Lung (tissue), 11 donors: ENCODE measurements at regions not wholly inside any gene's neighbourhood (a gene's known extent, or its start where the extent isn't known, plus 50 kb on each side); places are given as distances from the start of the nearest gene placed in this dataset.

Experiments used
- ATAC-seq: fragments of 200-7000 bp; cut with Tn5 transposase; one replicate; pipeline ENCODE4 v1.9.1; 2020; ENCODE audit warnings: moderate number of reproducible peaks; ENCODE audit not compliant: insufficient read depth, low FRiP score
- DNase-seq, 3 donors: peaks; one replicate each; pipeline ENCODE4 v3.0.0-alpha.2; 2013 to 2017
- H3K27ac ChIP-seq, 2 donors: one replicate each; pipeline ENCODE4 v1.5.1; 2013; ENCODE audit warnings: mild to moderate bottlenecking in 2 of 2, moderate library complexity in 2 of 2, control low read depth in 1 of 2, inconsistent platforms in 1 of 2, low read depth in 1 of 2, low read length in 1 of 2
- H3K27me3 ChIP-seq, 3 donors: one replicate each; pipeline ENCODE4 v1.5.1; 2013; ENCODE audit warnings: low read length in 2 of 3; ENCODE audit not compliant: control insufficient read depth in 3 of 3, insufficient read depth in 3 of 3
- H3K36me3 ChIP-seq, 4 donors: one replicate each; pipeline ENCODE4 v1.5.1; 2013; ENCODE audit warnings: low read length in 4 of 4, mild to moderate bottlenecking in 1 of 4, moderate library complexity in 1 of 4; ENCODE audit not compliant: control insufficient read depth in 4 of 4, insufficient read depth in 4 of 4
- H3K4me1 ChIP-seq, 5 donors: one replicate each; pipeline ENCODE4 v1.5.1; 2013; ENCODE audit warnings: low read length in 5 of 5, mild to moderate bottlenecking in 2 of 5, moderate library complexity in 1 of 5; ENCODE audit not compliant: control insufficient read depth in 5 of 5, insufficient read depth in 5 of 5
- H3K4me3 ChIP-seq: one replicate; pipeline ENCODE4 v1.5.1; 2013; ENCODE audit warnings: mild to moderate bottlenecking, control low read depth, moderate library complexity
- H3K9ac ChIP-seq, 2 donors: one replicate each; pipeline ENCODE4 v1.5.1; 2013; ENCODE audit warnings: low read length in 2 of 2, control low read depth in 1 of 2; ENCODE audit not compliant: insufficient read depth in 1 of 2
- H3K9me3 ChIP-seq, 4 donors: one replicate each; pipeline ENCODE4 v1.5.1; 2013; ENCODE audit warnings: low read length in 3 of 4, mild to moderate bottlenecking in 1 of 4, moderate library complexity in 1 of 4; ENCODE audit not compliant: control insufficient read depth in 4 of 4, insufficient read depth in 3 of 4
- WGBS, 2 donors: extraction: QIAGEN DNeasy Blood & Tissue Kit; methylation state at CpG; one replicate each; pipeline ENCODE4 v1.1.7; 2013; 5-methylcytosine and 5-hydroxymethylcytosine counted together
- TF ChIP-seq, protein P1 (sequence below): IDR thresholded peaks from 2 replicates; pipeline ENCODE4 v1.5.1; 2012; ENCODE audit warnings: mild to moderate bottlenecking; ENCODE audit errors: control extremely low read depth, extremely low read depth
- donor health status: control.
- donor health status: control.
- donor health status: Bipolar disorder and iron deficiency.
- donor health status: healthy.
- donor health status: DM: yes; HTN: yes; CAD: no.

DNA sequence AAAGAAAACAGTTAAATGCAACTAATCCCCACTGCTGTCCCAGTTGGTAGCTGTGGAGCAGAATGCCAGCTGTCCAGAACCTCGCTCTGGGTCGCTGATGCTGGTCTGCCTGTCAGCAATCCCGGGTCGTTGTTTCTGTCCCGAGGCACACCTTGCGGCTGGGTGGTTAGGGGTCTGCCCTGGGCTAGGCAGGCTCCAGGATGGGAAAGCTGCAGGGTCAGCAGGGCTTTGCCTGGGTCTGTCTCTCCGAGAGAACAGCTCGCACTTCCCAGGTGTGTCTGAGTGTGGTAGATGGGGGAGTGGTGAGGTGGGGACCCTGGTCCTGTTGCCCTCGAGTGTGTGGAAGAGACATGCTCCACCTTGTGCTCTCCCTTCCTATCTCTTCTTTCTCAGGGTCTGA, 261.2 kb downstream of the CLIC5 start:
- H3K4me1 ChIP-seq = peaks cover 0 to 8% (median 1%) of the 10 kb centered on the region in 5 donors
- no peak overlapping the region for H3K9ac ChIP-seq
- H3K27me3 ChIP-seq = no peaks in the 10 kb centered on the region
- no peak for DNase-seq
- 90 to 94% methylated on average over 9 of the region's 9 CpGs for WGBS, 2 donors
- no peak overlapping the region for H3K4me3 ChIP-seq
- no peaks in the 10 kb centered on the region for H3K36me3 ChIP-seq
- no peaks in the 10 kb centered on the region for H3K9me3 ChIP-seq
- no peak for ATAC-seq
- TF ChIP-seq, protein P1, sequence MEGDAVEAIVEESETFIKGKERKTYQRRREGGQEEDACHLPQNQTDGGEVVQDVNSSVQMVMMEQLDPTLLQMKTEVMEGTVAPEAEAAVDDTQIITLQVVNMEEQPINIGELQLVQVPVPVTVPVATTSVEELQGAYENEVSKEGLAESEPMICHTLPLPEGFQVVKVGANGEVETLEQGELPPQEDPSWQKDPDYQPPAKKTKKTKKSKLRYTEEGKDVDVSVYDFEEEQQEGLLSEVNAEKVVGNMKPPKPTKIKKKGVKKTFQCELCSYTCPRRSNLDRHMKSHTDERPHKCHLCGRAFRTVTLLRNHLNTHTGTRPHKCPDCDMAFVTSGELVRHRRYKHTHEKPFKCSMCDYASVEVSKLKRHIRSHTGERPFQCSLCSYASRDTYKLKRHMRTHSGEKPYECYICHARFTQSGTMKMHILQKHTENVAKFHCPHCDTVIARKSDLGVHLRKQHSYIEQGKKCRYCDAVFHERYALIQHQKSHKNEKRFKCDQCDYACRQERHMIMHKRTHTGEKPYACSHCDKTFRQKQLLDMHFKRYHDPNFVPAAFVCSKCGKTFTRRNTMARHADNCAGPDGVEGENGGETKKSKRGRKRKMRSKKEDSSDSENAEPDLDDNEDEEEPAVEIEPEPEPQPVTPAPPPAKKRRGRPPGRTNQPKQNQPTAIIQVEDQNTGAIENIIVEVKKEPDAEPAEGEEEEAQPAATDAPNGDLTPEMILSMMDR = no peak
- no peak overlapping the region for H3K27ac ChIP-seq

GRCh38 chr6:45746046-45746445, 269.6 kb downstream of the CLIC5 start:
- DNase-seq = peak in 2 of 3 donors; percentile 23 to 34
- peaks cover 0 to 18% (median 5%) of the 10 kb centered on the region in 5 donors for H3K4me1 ChIP-seq
- H3K27ac ChIP-seq = no peak overlapping the region
- H3K27me3 ChIP-seq = no peaks in the 10 kb centered on the region
- peaks cover 0 to 12% (median 6%) of the 10 kb centered on the region in 4 donors for H3K9me3 ChIP-seq
- TF ChIP-seq, protein P1 = no peak
- WGBS, 2 donors = 74 to 86% methylated on average over 5 of the region's 5 CpGs
- H3K9ac ChIP-seq = no peak overlapping the region
- H3K36me3 ChIP-seq = no peaks in the 10 kb centered on the region
- H3K4me3 ChIP-seq = no peak overlapping the region
- ATAC-seq = no peak

GRCh38 chr6:45743028-45743615, 272.5 kb downstream of the CLIC5 start:
- peaks cover 0 to 23% (median 5%) of the 10 kb centered on the region in 5 donors for H3K4me1 ChIP-seq
- peaks cover 0 to 10% (median 6%) of the 10 kb centered on the region in 4 donors for H3K9me3 ChIP-seq
- WGBS, 2 donors = 46 to 65% methylated on average over 7 of the region's 7 CpGs
- H3K9ac ChIP-seq = no peak overlapping the region
- ATAC-seq = no peak
- TF ChIP-seq, protein P1 = no peak
- no peak for DNase-seq
- no peaks in the 10 kb centered on the region for H3K27me3 ChIP-seq
- H3K36me3 ChIP-seq = no peaks in the 10 kb centered on the region
- no peak overlapping the region for H3K27ac ChIP-seq
- no peak overlapping the region for H3K4me3 ChIP-seq

- 77 to 89% methylated on average over 4 of the region's 4 CpGs for WGBS, 2 donors
- Histone ChIP-seq H3K4me1 (peaks cover 0 to 23% (median 5%) of the 10 kb centered on the region in 5 donors), H3K36me3 (no peaks in the 10 kb centered on the region), H3K27ac (no peak overlapping the region), H3K4me3 (no peak overlapping the region), H3K9ac (no peak overlapping the region), H3K9me3 (peaks cover 0 to 4% (median 2%) of the 10 kb centered on the region in 4 donors), H3K27me3 (no peaks in the 10 kb centered on the region)
- TF ChIP-seq, protein P1 = no peak
- DNase-seq (no peak), ATAC-seq (no peak)
Measured at GRCh38 chr6:45742591-45742990, 273.1 kb downstream of the CLIC5 start.
